ENCODE measurements at regions not wholly inside any gene's neighbourhood (a gene's known extent, or its start where the extent isn't known, plus 50 kb on each side); places are given as distances from the start of the nearest gene placed in this dataset.
"Not testable (repeated sequence)": the region's sequence is repeated elsewhere in the genome, so short reads cannot be mapped to it uniquely, and the experiment has no call there.

DNA sequence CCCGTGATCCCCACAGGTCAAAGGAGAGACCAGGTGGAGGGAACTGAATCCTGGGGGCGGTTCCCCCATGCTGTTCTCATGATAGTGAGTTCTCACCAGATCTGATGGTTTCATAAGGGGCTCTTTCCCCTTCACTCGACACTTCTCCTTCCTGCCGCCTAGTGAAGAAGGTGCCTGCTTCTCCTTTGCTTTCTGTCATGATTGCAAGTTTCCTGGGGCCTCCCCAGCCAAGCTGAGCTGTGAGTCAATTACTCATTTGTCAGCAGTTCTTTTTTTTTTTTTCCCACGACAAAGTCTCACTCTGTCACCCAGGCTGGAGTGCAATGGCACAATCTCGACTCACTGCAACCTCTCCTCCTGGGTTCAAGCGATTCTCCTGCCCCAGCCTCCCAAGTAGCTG, 1530.4 kb downstream of the BRD1 start:
- DNase-seq: no peak

DNA sequence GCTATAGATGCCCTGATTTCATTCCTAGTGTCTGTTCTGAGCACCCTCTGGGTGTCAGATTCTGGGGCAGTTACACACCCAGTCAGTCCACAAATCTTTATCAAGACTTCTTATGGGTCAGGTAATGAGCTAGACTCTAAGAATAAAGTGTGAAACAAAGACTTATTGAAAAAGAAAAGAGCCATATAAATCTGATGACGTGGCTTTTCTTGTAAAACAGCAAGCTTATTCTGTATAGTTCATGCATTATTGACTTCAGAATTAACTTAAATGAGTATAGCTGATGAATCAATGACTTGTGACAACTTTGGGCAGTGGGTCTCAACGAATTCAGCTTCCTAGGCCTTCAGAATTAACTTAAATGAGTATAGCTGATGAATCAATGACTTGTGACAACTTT, 1527.5 kb downstream of the TBC1D22A start:
- DNase-seq: not testable (repeated sequence)

DNA sequence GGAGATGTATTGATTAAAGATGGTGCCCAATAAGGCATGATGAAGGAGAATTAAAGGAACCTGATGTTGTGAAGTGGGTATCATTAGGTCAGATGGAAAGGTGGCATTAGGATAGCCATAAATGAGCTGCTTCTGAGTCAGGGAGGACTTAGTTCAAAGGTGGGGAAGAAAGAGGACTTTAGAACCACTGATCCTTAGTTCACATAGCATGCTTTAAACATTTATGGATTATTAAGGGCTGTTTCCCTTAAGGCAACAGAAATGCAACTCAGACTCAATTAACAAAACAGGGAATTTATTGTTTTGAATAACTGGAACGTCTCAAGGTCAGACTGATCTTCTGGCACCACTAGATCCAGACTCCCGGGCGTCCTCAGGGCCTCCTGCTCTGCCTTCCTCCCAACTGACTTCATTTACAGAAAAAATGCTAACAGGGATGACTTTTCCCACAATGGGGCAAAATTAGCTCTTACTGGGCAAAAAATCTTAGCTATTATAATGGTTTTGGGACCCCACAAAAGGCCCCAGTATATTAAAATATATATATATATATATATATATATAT, 1526.0 kb downstream of the TBC1D22A start:
- no peak for DNase-seq

DNA sequence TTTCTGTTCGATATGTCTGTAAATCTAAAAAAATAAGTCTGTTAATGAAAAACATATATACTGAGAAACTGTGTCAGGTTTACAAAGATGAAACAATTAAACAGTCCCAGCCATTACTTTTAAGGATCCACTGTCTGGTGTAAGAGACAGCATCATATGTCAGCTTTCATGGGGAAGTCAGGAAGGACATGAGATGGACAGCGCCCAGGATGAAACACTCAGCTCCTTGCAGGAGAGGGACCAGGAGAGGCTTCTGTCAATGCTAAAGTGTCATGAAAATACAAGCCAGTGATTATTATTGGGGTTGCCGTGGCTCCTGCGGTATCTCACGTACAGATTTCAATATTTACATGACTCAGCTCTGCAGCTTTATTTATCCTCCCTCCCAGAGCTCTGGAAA, 1524.6 kb downstream of the TBC1D22A start:
- DNase-seq: no peak

DNA sequence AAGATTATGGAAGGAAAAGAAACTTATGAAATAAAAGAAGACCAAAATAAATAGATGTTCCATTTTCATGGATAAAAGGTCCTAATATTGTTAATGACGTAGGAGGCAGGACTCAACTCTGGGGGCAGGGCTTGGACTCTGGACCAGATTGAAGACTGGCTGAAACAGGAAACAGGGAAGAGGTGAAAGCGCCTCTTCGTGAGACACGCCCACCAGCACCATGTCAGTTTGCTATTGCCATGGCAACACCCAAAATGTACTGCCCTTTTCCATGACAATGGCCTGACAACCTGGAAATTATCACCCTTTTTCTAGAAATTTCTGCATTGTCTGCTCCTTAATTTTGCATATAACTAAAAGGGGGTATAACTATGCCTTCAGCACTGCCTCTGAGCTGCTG, 1522.2 kb downstream of the TBC1D22A start:
- no peak for DNase-seq

DNA sequence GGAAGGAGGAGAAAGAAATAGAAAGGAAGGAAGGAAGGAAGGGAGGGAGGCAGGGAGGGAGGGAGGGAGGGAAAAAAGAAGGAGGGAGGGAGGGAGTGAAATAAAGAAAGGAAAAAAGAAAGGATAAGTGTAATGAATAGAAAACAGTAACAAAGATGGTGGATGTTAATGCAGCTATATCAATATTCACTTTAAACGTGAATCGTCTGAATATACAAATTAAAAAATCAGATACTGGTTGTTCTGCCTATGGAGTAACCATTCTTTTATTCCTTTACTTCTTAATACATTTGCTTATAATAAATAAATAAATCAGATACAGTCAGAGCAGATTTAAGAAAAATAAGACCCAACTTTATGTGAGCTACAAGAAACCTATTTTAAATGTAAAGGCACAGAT, 1520.4 kb downstream of the TBC1D22A start:
- DNase-seq: no peak

DNA sequence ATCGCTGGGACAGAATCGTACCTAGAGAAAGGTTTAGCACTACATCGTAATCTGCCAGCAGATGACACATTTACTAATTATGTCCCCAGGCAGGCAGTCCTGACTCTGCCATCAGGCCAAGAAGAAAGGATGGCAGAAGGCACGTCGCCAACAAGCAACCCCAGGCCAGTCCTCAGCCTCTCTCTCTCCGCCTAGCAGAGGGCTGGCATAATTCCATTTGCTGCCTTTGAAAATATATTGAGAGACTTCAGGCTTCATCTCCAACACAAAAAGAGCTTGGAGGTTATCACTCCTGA, 1517.0 kb downstream of the TBC1D22A start:
- DNase-seq: no peak

DNA sequence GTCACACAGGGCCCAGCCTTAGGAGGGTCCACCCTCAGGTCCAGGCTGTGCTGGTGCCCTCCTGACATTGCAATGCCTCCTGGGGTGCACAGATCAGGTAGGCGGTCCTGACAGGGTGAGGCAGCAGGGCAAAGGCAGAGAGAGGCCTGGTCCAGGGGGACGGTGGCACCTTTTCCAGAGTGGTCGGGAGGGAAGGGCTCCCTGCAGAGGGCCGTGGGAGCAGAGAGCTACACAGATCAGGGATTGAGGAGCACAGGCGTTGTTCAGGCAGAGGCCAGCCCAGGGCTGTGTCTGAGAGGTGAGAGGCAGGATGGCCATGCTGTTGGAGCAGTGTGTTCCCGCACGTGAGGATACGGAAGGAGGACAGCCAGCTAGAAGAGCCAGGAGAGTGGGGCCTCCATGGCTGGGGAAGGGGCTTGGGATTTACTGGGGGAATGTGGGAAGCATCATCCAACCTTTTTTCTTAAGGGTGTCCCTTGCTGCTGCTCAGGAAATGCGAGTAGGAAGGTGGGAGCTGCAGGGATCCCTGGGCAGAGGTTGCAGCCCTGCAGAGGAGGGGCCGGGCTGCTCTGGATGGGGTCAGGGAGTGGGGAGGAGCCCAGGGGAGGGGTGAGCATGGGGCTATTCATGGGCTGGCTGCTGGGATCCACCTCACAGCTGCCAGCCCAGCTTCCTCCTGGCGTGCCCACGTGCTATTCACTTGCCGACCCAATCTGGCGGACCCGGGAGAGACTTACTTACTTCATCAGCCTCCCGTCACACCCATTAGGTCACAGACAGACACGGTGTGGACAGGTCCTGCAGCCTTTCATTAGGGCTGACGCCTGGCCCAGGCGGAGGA, 1516.4 kb downstream of the TBC1D22A start:
- DNase-seq: no peak

DNA sequence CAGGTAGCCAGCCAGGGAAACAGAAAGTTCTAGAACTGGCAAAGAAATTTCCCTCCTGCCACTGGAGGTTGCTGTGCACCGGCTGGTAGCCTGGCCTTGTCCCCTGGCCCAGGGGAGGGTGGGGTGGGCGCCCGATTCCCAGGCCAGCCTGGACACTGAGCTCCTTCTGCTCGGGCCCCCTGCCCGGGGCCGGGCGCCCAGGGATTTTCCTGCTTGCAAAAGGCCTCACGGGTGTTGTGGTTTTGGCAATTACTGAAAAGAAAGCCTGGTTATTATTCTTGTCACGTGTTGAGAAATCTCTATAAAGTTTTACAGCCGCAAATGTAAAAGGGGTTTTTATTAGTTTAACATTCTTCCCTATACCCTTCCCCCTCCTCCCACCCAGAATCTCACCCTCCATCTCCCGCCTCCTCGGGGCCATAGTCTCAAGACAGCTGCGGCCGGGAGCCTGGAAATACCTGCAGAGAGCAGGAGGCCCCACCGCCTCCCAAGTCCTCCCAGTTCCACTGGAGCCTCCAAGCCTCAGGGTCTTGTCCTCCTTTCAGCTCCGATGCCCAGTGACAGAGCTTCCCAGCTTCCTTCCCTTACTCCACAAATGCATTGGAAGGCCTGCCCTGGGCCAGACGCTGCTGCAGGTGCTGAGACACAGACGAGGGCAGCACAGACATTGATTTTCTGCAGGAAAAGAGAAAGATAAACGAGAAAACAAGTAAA, 1515.6 kb downstream of the TBC1D22A start:
- DNase-seq: no peak

DNA sequence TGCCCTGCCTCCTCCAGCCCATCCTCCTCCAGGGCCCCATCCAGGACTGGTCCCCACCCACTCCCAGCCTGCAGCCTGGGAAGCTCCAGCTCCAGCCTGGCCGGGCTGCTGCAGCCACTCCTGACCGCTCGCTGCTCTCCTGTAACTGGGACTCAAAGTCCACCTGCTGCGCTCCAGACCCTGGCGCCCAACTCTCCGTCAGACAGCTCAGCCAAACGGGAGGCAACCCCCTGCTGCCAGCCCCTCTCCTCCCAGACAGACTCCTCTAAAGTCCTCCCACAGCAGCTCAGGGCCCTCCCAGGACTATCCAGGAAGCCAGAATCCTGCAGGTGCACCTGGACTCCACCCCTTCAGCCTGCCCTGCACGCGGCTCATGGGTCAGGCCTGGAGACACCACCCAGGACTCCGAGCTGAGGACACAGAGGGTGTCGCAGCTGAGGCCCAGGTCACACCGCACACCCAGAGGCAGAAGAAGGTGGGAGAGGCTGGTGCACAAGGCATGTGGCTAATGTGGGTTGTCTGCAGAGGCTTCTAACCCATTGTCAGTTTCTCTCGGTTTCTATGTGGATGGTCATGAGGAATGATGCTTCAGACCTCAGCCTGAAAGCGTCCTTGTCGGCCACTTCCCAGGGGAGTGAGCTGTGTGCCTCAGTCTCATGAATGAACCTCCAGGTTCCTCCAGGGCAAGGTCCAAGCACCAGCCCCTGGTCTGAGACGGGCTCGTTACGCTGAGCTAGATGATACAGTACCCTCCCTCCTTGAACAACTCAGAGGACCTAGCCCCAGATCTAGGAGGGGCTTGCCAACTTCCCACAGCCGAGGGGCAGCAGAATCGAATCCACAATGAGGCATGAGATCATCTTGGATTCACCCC, 1514.8 kb downstream of the TBC1D22A start:
- no peak for DNase-seq

DNA sequence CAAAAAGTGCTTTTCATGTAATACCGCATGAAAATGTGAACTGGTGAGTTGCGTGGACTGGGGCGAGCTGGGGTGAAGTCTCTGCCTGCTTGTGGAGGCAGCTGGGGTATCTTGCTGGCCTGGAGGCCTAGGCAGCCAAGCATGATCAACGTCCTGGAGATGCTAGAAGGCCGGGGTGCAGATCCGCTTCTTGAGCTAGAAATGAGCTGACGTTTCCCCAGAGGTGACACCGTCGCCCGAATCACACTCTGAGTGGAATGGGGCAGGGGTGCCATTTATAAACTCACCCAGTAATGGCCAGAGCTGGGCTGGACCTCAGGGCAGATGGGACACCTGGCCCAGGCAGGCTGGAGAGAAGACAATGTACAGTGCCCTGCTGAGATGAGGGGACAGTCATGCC, 1513.0 kb downstream of the TBC1D22A start:
- DNase-seq: no peak

DNA sequence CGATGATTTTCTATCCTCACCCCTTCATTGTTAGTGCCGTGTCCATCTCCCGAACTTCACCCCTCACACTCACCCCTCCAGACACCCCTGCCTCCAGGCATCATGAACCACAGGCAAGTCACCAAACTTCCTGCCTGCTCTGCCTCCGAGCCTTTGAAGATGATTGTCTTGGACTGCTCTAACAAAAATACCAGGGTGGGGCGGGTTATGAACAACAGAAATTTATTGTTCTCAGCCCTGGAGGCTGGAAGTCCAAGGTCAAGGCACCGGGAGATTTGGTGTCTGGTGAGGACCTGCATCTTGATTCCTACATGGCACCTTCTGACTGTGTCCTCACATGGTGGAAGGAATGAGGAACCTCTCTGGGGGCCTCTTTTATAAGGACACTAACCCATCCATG, 1508.3 kb downstream of the TBC1D22A start:
- no peak for DNase-seq

DNA sequence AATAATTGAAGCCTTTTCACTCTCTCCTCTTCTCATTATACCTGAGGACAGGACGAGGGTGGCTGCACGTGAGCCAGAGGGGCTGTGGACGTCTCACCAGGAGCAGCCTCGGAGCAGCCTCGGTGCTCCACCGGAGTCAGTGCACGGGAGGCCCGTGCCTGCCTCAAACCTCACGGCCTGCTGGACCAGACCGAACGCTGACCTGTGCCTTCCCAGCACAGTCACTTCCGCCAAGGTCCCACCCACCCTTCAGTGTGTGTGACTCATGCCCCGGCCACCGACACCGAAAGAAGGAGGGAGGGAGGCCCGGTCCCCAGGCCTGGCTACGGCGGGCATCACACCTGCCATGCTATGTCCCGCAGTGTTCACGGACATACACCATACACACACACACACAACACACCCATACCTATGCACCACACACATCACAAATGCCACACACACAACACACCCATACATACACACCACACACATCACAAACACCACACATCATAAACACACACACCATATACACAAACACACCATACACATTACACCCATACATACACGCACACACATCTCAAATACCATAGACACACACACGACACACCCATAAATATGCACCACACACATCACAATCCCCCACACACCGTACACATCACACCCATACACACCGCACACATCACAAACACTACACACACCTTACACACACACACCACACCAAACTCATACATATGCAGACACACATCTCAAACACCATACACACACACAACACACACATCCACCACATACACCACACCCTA, 1506.5 kb downstream of the TBC1D22A start:
- DNase-seq: no peak

DNA sequence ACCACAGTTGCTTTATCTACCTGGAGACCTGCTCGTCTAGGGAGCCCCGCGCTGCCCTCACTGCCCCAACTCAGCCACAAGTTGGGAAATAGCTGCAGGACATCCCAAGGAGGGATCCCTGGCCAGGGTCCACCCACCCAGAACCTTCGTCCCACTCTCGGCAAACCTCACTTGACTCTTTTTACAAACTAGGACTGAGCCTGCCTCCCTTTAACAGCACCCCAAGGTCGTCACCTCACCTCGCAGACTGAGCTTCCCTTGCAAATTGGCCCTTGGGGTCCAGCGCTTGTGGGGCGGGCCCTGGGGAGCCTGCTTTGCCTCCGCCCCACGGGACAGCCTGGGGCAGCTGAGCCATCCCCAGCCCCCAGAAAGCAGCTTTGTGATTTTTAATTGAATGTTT, 1505.8 kb downstream of the TBC1D22A start:
- no peak for DNase-seq

DNA sequence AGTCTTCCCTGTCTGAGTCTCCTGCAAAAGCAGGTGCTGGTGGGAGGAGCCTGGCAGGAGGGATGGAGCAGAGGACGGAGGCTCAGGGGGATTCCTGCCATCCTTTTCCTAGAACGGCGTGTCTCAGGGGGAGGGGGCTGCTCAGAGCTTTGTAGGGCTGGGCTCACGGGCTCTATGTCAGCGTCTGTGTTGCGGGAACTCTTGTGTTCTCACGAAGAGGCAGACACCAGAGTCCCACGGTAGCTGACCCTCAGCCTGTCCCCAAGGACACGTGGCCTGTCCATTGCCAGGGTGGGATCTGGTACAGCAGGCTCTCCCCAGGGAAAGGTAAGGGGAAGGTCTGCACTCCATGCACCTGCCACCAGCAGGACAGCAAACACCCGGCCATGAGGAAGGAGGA, 1505.2 kb downstream of the TBC1D22A start:
- DNase-seq: no peak

DNA sequence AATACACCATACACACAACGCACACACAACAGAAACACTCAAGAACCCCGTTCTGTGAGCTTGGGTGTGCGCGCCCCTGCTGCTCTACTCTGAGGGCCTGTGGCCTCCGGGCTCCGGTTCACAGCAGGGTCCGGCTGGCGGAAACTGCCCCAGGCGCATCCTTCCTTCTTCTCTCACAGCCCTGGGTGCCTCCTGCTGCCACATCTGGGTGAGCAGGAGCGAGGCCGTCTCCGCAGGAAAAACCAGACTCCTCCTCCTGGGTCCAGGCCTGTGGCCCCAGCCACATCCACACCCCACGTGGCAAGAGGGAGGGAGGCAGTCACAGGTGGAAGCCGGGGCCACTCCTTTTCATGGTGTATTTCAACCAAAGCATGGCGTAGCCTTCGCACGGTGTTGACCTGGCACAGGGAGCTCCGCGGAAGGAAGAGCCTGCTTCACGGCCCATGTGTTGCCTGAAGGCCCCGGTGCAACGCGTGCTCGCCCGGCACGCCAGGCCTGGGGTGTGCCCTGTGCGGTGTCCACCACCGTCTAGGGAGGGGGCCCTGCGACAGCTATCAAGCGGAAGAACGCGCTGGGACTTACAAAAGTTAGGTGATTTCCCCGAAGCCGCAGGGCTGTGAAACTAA, 1502.7 kb downstream of the TBC1D22A start:
- DNase-seq: no peak

DNA sequence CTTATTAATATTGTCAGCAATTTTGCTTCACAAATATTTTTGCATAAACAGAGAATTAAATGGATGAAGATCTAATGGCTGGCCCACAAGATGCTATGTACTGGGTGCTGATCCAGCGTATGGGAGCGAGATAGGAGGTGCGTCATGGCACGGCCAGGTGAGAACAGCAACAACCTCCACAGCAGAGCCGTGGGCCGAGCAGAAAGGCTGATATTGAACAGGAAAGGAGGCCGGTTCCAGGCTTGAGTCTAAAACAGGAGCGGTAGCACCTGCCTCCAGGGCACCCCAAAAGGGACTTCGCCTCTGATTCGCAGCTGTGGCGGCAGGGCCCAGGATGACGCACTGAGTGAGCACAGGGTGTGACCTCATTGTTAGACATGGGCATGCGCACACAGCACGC, 1502.1 kb downstream of the TBC1D22A start:
- DNase-seq: no peak

DNA sequence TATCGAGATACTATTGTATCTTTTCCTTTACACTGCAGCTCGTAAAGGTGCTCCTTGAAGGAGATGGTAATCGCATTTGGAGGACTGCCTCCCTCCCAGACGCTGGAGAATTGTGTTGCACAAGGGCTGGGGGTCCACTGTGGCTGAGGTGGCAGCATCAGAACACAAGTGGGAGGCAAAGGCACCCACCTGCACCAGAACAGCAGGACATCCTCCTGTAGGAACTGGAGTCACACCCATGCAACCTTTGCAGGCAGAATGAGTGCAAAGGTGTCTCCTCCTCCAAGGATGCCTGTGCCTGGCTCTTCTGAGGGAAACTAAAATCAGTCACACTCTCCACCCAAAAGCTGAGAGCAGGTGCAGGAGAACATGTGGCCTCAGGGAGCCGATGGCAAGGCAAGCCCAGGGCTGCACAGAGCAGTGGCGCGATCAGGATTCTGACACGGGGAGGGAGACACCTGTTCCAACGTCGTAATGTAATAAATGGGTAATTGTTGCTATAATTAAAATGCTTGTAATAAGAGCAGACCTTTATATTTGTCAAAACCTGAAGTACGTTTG, 1501.4 kb downstream of the TBC1D22A start:
- no peak for DNase-seq

DNA sequence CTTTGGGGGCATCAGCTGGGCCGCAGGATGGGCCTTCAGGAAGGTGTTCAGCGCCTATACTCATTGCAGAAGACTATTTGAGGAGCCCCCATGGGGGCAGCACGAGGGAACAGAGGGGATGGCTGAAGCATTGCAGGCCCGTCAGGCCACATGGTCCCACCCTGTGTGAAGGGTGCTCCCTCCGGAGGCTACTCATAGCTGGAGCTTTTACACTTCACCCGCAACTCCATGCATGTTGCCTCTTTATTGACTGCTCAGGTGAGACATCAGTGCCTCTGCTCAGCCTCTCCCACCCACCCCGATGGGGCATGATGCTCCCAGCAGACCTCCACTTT, 1500.9 kb downstream of the TBC1D22A start:
- DNase-seq: no peak

DNA sequence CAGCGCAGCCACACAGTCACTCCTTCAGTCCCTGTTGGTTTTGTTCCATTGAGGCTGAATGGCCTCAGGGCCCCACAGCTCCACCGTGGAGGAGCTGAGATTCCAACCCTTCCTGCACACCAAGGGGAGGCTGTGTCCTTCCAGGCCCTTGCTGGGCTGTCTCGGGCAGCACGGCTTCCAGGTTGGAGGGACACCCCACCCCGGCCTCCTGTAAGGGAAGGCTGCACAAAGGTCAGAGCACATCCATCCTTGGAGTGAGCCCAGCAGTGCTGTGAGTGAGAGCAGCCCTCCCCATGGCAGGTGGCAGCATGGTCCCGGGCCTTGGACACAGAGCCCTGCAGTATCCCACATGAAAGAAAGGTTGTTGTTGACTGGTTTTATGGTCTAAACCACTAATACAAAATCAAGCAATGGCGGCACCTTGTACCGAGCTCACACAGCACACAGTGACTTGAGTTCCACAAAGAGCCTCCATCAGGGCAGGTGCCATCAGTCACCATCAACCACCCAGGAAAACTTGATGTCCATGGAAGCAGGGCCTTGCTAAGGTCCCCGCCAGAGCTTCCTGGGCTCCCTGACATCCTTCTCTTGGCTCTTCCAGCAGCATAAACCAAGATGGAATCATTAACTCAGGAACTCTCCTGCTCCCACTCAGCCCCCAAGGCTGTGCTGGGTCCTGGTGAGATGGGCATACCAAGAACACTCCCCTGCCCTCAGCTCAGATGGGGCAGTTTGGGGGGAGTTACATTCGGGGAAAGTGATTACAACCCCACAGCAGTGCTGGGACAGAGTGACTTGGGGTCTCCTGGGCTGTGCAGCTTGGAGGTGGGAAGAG, 1500.4 kb downstream of the TBC1D22A start:
- DNase-seq: no peak

DNA sequence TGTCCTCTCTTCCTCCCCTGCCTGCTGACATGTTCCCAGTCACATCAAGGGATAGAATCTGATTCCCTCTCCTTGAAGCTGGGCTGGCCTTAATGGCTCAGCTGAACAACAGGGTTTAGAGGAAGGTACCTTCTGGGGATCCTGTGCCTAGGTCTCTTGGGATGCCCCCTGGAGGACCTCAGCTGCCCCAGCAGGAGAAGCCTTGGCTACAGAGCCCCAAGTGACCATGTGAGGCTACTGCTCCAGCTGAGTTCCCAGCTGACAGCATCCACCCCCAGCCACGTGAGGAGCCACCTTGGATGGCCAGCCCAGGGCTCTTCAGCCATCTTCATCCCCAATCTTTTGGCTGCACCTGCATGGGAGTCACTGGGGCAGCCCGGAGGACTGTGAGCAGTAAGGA, 1499.3 kb downstream of the TBC1D22A start:
- DNase-seq: no peak
